ENCODE measurements at regions not wholly inside any gene's neighbourhood (a gene's known extent, or its start where the extent isn't known, plus 50 kb on each side); places are given as distances from the start of the nearest gene placed in this dataset.

GRCh38 chr16:73883126-73883525, 413.5 kb upstream of the PSMD7 start:
- TF ChIP-seq HDGF (IDR thresholded peaks at IDR 0.05; ENCODE audit: borderline replicate concordance) (no peak), FOXK2 (IDR thresholded peaks at IDR 0.05) (no peak), ARNT (IDR thresholded peaks at IDR 0.05) (no peak), FOXA1 (IDR thresholded peaks at IDR 0.05) (no peak), FOXM1 (IDR thresholded peaks at IDR 0.05; ENCODE audit: borderline replicate concordance) (no peak), TARDBP (IDR thresholded peaks at IDR 0.05) (no peak), SUZ12 (IDR thresholded peaks at IDR 0.05) (no peak)

Data from HEK293T (cell line).